Mesenchymal stem cell (in vitro differentiated cells and primary cell): ENCODE measurements at regions not wholly inside any gene's neighbourhood (a gene's known extent, or its start where the extent isn't known, plus 50 kb on each side); places are given as distances from the start of the nearest gene placed in this dataset.

ENCODE experiments used
- DNase-seq: peaks from one replicate; pipeline ENCODE4 v3.0.0-alpha.2; 2013
- H2AFZ ChIP-seq: one replicate; pipeline ENCODE4 v1.6.1; 2013; ENCODE audit warnings: low read depth, mild to moderate bottlenecking, control low read depth, inconsistent platforms, low read length, moderate library complexity
- H2AK5ac ChIP-seq: 2 replicates; pipeline ENCODE4 v1.6.1; 2013; ENCODE audit warnings: low read length, moderate library complexity, mild to moderate bottlenecking, inconsistent platforms; ENCODE audit not compliant: severe bottlenecking
- H2BK120ac ChIP-seq: one replicate; pipeline ENCODE4 v1.6.1; 2013; ENCODE audit warnings: low read depth, mild to moderate bottlenecking, inconsistent platforms, low read length, moderate library complexity
- H2BK12ac ChIP-seq, 2 experiments: one replicate each; pipeline ENCODE4 v1.6.1; 2013; ENCODE audit warnings: inconsistent platforms in 2 of 2, low read length in 2 of 2, mild to moderate bottlenecking in 2 of 2, moderate library complexity in 2 of 2, control low read depth in 1 of 2
- H2BK15ac ChIP-seq: one replicate; pipeline ENCODE4 v1.6.1; 2013; ENCODE audit warnings: mild to moderate bottlenecking, low read depth, inconsistent platforms; ENCODE audit not compliant: poor library complexity, severe bottlenecking
- H2BK5ac ChIP-seq: 2 replicates; pipeline ENCODE4 v1.6.1; 2013; ENCODE audit warnings: low read depth, mild to moderate bottlenecking, low read length, control low read depth, inconsistent platforms; ENCODE audit not compliant: poor library complexity, severe bottlenecking
- H3K14ac ChIP-seq, 2 experiments: one replicate each; pipeline ENCODE4 v1.6.1; 2013; ENCODE audit warnings: inconsistent platforms in 2 of 2, low read length in 2 of 2, control low read depth in 1 of 2, mild to moderate bottlenecking in 1 of 2, moderate library complexity in 1 of 2
- H3K18ac ChIP-seq, 2 experiments: one replicate each; pipeline ENCODE4 v1.6.1; 2013; ENCODE audit warnings: inconsistent platforms in 2 of 2, low read length in 2 of 2, control low read depth in 1 of 2, low read depth in 1 of 2, mild to moderate bottlenecking in 1 of 2
- H3K23ac ChIP-seq, 2 experiments: one replicate each; pipeline ENCODE4 v1.6.1; 2013; ENCODE audit warnings: inconsistent platforms in 2 of 2, low read length in 2 of 2, mild to moderate bottlenecking in 2 of 2, moderate library complexity in 2 of 2, control low read depth in 1 of 2
- H3K27ac ChIP-seq: 2 replicates; pipeline ENCODE4 v1.5.1; 2013; ENCODE audit warnings: mild to moderate bottlenecking, moderate library complexity, low read length, control low read depth, inconsistent platforms; ENCODE audit not compliant: poor library complexity, severe bottlenecking
- H3K27me3 ChIP-seq, 2 experiments: 2 replicates each; pipeline versions ENCODE4 v1.6.1 to v1.7.0; 2013; ENCODE audit warnings: low read length in 2 of 2, mild to moderate bottlenecking in 2 of 2, moderate library complexity in 2 of 2, control low read depth in 1 of 2, inconsistent platforms in 1 of 2; ENCODE audit not compliant: control insufficient read depth in 1 of 2, insufficient read depth in 1 of 2
- H3K36me3 ChIP-seq, 2 experiments: 2 replicates each; pipeline versions ENCODE4 v1.6.1 to v1.7.0; 2013; ENCODE audit warnings: low read length in 2 of 2, control low read depth in 1 of 2, inconsistent platforms in 1 of 2, low read depth in 1 of 2, mild to moderate bottlenecking in 1 of 2; ENCODE audit not compliant: insufficient read depth in 2 of 2, control insufficient read depth in 1 of 2
- H3K4ac ChIP-seq, 2 experiments: one replicate each; pipeline ENCODE4 v1.6.1; 2013; ENCODE audit warnings: inconsistent platforms in 2 of 2, low read length in 2 of 2, mild to moderate bottlenecking in 2 of 2, moderate library complexity in 2 of 2, control low read depth in 1 of 2, low read depth in 1 of 2
- H3K4me1 ChIP-seq: 2 replicates; pipeline ENCODE4 v1.6.1; 2013; ENCODE audit warnings: low read depth, low read length, control low read depth; ENCODE audit not compliant: control insufficient read depth, insufficient read depth
- H3K4me2 ChIP-seq: 2 replicates; pipeline ENCODE4 v1.6.1; 2013; ENCODE audit warnings: low read length, mild to moderate bottlenecking, inconsistent platforms; ENCODE audit not compliant: poor library complexity, severe bottlenecking
- H3K4me3 ChIP-seq, 2 experiments: 2 replicates each; pipeline versions ENCODE4 v1.5.1 to v1.7.0; 2013; ENCODE audit warnings: low read length in 2 of 2, mild to moderate bottlenecking in 2 of 2, control low read depth in 1 of 2, low read depth in 1 of 2; ENCODE audit not compliant: insufficient read depth in 1 of 2
- H3K79me1 ChIP-seq: replicated peaks from 2 replicates; pipeline ENCODE4 v1.6.1; 2013; ENCODE audit warnings: mild to moderate bottlenecking, control low read depth, low read length, inconsistent platforms; ENCODE audit not compliant: poor library complexity, severe bottlenecking
- H3K9ac ChIP-seq: 2 replicates; pipeline ENCODE4 v1.7.0; 2013; ENCODE audit warnings: mild to moderate bottlenecking, low read length, moderate library complexity
- H3K9me3 ChIP-seq: 2 replicates; pipeline ENCODE4 v1.7.0; 2013; ENCODE audit warnings: mild to moderate bottlenecking, low read length; ENCODE audit not compliant: control insufficient read depth
- H4K8ac ChIP-seq: one replicate; pipeline ENCODE4 v1.6.1; 2013; ENCODE audit warnings: inconsistent platforms, mild to moderate bottlenecking, low read length, moderate library complexity
- H4K91ac ChIP-seq: one replicate; pipeline ENCODE4 v1.6.1; 2013; ENCODE audit warnings: mild to moderate bottlenecking, low read length, inconsistent platforms

DNA sequence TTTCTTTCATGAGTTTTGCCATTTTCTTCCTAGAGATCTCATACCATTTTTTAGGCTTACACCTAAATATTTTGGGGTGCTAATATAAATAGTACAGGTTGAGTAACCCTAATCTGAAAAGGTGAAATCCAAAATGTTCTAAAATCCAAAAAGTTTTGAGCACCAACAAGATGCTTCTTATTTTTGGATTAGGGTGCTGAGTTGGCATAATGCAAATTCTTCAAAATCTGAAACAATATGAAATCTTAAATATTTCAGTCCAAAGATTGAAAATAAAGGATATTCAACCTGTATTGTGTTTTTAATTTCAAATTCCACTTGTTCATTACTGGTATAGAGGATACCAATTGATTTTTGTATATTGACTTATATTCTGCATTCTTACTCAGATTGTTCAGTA, 51.1 kb upstream of the KCNK2 start:
- Histone ChIP-seq H3K4ac (no peak overlapping the region), H3K79me1 (no peaks in the 10 kb centered on the region), H2BK120ac (no peak overlapping the region), H3K18ac (no peak overlapping the region), H3K9ac (no peak overlapping the region), H2BK15ac (no peak overlapping the region), H3K27me3 (no peaks in the 10 kb centered on the region), H2AFZ (no peak overlapping the region), H3K9me3 (no peaks in the 10 kb centered on the region), H2BK12ac (no peak overlapping the region), H3K4me2 (no peak overlapping the region), H2AK5ac (no peak overlapping the region), H3K4me1 (no peaks in the 10 kb centered on the region), H2BK5ac (no peak overlapping the region), H3K23ac (no peak overlapping the region), H3K36me3 (no peaks in the 10 kb centered on the region), H3K4me3 (no peak overlapping the region), H3K14ac (no peak overlapping the region), H4K91ac (no peak overlapping the region), H3K27ac (no peak overlapping the region), H4K8ac (no peak overlapping the region)
- no peak for DNase-seq
